Lower leg skin (tissue), 3 donors: ENCODE measurements at regions not wholly inside any gene's neighbourhood (a gene's known extent, or its start where the extent isn't known, plus 50 kb on each side); places are given as distances from the start of the nearest gene placed in this dataset.

Source experiments
- CTCF ChIP-seq, 3 donors: fragments of 450-650 bp; IDR thresholded peaks; one replicate each; pipeline ENCODE4 v1.5.1; 2016; ENCODE audit warnings: antibody characterized with exemption in 3 of 3, mild to moderate bottlenecking in 3 of 3, moderate library complexity in 2 of 3
- POLR2A ChIP-seq, 2 donors: fragments of 450-650 bp; IDR thresholded peaks; one replicate each; pipeline ENCODE4 v1.6.1; 2016 to 2017; ENCODE audit warnings: antibody characterized with exemption in 2 of 2, mild to moderate bottlenecking in 1 of 2, moderate library complexity in 1 of 2

GRCh38 chr2:58553937-58554336 lies 312.8 kb upstream of the FANCL start:
- TF ChIP-seq POLR2A (IDR thresholded peaks at IDR 0.05), result no peak
- TF ChIP-seq CTCF (IDR thresholded peaks at IDR 0.05), result no peak
